Neural progenitor cell (in vitro differentiated cells): ENCODE measurements at regions not wholly inside any gene's neighbourhood (a gene's known extent, or its start where the extent isn't known, plus 50 kb on each side); places are given as distances from the start of the nearest gene placed in this dataset.

Source experiments
- EZH2 ChIP-seq: fragments of 200-600 bp; sonication (generic); IDR thresholded peaks from 2 replicates; pipeline ENCODE4 v1.6.1; 2017; ENCODE audit warnings: antibody characterized with exemption, mild to moderate bottlenecking, moderate library complexity
- TF ChIP-seq, protein P1 (sequence below): fragments of 200-600 bp; sonication (generic); IDR thresholded peaks from 2 replicates; pipeline ENCODE4 v1.5.1; 2017; ENCODE audit warnings: antibody characterized with exemption, mild to moderate bottlenecking

DNA sequence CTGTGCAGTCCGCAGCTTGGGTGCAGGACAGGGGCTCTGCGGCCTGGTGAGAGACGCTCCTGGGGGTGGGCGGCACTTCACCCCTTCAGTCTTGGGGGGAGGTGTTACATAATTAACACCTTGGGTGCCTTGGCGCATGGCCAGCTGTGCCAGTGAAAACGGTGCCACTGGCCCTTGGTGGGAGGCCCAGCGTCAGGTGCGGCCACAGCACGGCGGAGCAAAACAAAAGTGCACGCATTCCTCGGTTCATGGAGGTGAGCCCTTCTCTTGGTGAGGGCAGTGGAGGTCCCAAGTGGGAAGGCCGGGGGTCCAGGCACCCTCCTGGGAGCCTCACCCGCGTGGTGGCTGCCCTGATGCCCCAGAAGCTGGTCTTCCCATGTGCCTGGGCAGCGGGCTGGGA lies 89.8 kb downstream of the ENGASE start:
- TF ChIP-seq, protein P1, sequence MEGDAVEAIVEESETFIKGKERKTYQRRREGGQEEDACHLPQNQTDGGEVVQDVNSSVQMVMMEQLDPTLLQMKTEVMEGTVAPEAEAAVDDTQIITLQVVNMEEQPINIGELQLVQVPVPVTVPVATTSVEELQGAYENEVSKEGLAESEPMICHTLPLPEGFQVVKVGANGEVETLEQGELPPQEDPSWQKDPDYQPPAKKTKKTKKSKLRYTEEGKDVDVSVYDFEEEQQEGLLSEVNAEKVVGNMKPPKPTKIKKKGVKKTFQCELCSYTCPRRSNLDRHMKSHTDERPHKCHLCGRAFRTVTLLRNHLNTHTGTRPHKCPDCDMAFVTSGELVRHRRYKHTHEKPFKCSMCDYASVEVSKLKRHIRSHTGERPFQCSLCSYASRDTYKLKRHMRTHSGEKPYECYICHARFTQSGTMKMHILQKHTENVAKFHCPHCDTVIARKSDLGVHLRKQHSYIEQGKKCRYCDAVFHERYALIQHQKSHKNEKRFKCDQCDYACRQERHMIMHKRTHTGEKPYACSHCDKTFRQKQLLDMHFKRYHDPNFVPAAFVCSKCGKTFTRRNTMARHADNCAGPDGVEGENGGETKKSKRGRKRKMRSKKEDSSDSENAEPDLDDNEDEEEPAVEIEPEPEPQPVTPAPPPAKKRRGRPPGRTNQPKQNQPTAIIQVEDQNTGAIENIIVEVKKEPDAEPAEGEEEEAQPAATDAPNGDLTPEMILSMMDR: no peak
- no peak for TF ChIP-seq EZH2
